HCT116 (cell line): ENCODE measurements at regions not wholly inside any gene's neighbourhood (a gene's known extent, or its start where the extent isn't known, plus 50 kb on each side); places are given as distances from the start of the nearest gene placed in this dataset.

ENCODE experiments used
- ATAC-seq: fragments of 200-7000 bp; cut with Tn5 transposase; 2 replicates; pipeline ENCODE4 v1.9.1; 2020; ENCODE audit warnings: mild to moderate bottlenecking, moderate library complexity
- BruUV-seq: library from RNA; stranded (reverse); fragments of 400-500 nt; replicated peaks from 2 replicates; lab custom pipeline; 2021; lab: Mats Ljungman, UMichigan
- CTCF ChIA-PET: fragments of 300-600 bp; sonication (Branson Sonifier 250); formaldehyde crosslinking; loops from one replicate; lab custom pipeline; 2021; ENCODE audit warnings: antibody characterized with exemption; lab: Charles Lee
- POLR2A ChIA-PET: fragments of 300-600, 350-600 bp; sonication (Branson Sonifier 250); formaldehyde crosslinking; loops from one replicate; lab custom pipeline; 2021; ENCODE audit warnings: antibody characterized with exemption; lab: Charles Lee
- RAD21 ChIA-PET, 2 experiments: fragments of 300-600 bp; sonication (Branson Sonifier 250); formaldehyde crosslinking; loops; one replicate each; lab custom pipeline; 2023; ENCODE audit warnings: low total read pairs in 2 of 2; ENCODE audit not compliant: uncharacterized antibody in 2 of 2, unreplicated experiment in 2 of 2, low non-redundant PET in 1 of 2; lab: Charles Lee
- DNase-seq: peaks from one replicate; pipeline ENCODE4 v3.0.0-alpha.2; 2010; ENCODE audit warnings: low read depth, low spot score
- H2AFZ ChIP-seq: fragments of 200-600 bp; shearing (Covaris generic), sonication (generic); 2 replicates; pipeline ENCODE4 v1.6.1; 2017; ENCODE audit warnings: low read depth, mixed run types, mixed read lengths, antibody characterized with exemption, low read length; ENCODE audit not compliant: poor library complexity, severe bottlenecking
- H3K27ac ChIP-seq: 2 replicates; pipeline ENCODE4 v1.5.1; 2012; ENCODE audit warnings: low read depth, low read length
- H3K27me3 ChIP-seq: fragments of 200-600 bp; sonication (generic); 2 replicates; pipeline ENCODE4 v1.6.1; 2016; ENCODE audit warnings: mixed run types, low read length, mixed read lengths; ENCODE audit not compliant: insufficient read depth
- H3K36me3 ChIP-seq, 2 experiments: fragments of 200-500 bp in 1 of 2; fragments of 200-600 bp in 1 of 2; sonication (Bioruptor generic) in 1 of 2; sonication (generic) in 1 of 2; 2 replicates each; pipeline versions ENCODE4 v1.5.1 to v1.6.1; 2014 to 2016; ENCODE audit warnings: low read length in 2 of 2, inconsistent platforms in 1 of 2, mixed read lengths in 1 of 2, mixed run types in 1 of 2; ENCODE audit not compliant: insufficient read depth in 2 of 2, control insufficient read depth in 1 of 2
- H3K4me1 ChIP-seq, 2 experiments: fragments of 200-600 bp in 1 of 2; sonication (generic) in 1 of 2; 2 replicates each; pipeline versions ENCODE4 v1.5.1 to v1.6.1; 2012 to 2017; ENCODE audit warnings: low read length in 2 of 2, inconsistent platforms in 1 of 2, mild to moderate bottlenecking in 1 of 2, mixed read lengths in 1 of 2, mixed run types in 1 of 2, moderate library complexity in 1 of 2; ENCODE audit not compliant: insufficient read depth in 2 of 2, control insufficient read depth in 1 of 2
- H3K4me2 ChIP-seq: fragments of 200-600 bp; sonication (generic); 2 replicates; pipeline ENCODE4 v1.6.1; 2017; ENCODE audit warnings: mixed run types, low read length, mixed read lengths
- H3K4me3 ChIP-seq, 2 experiments: fragments of 200-600 bp in 1 of 2; sonication (generic) in 1 of 2; replicated peaks in 1 of 2; 2 replicates each; pipeline ENCODE4 v1.5.1; 2011 to 2016; ENCODE audit warnings: low read length in 2 of 2, control low read depth in 1 of 2, low read depth in 1 of 2, mild to moderate bottlenecking in 1 of 2, mixed read lengths in 1 of 2, mixed run types in 1 of 2
- H3K79me2 ChIP-seq: fragments of 200-600 bp; sonication (generic); 2 replicates; pipeline ENCODE4 v1.6.1; 2017; ENCODE audit warnings: mild to moderate bottlenecking, mixed run types, low read length, moderate library complexity, mixed read lengths; ENCODE audit not compliant: insufficient read depth
- H3K9ac ChIP-seq: fragments of 200-600 bp; sonication (generic); 2 replicates; pipeline ENCODE4 v1.6.1; 2016; ENCODE audit warnings: low read length, mixed read lengths
- H3K9me2 ChIP-seq: fragments of 200-600 bp; sonication (generic), shearing (Covaris generic); 2 replicates; pipeline ENCODE4 v1.6.1; 2017; ENCODE audit warnings: mixed run types, mild to moderate bottlenecking, moderate library complexity; ENCODE audit not compliant: insufficient read depth
- H3K9me3 ChIP-seq, 2 experiments: fragments of 200-500 bp in 1 of 2; fragments of 200-600 bp in 1 of 2; sonication (Bioruptor generic) in 1 of 2; sonication (generic) in 1 of 2; 2 replicates each; pipeline ENCODE4 v1.6.1; 2014 to 2017; ENCODE audit warnings: low read length in 2 of 2, mixed read lengths in 2 of 2, inconsistent platforms in 1 of 2, low read depth in 1 of 2, mild to moderate bottlenecking in 1 of 2, mixed run types in 1 of 2, moderate library complexity in 1 of 2; ENCODE audit not compliant: control insufficient read depth in 1 of 2, insufficient read depth in 1 of 2
- H4K20me1 ChIP-seq: fragments of 200-600 bp; sonication (generic), shearing (Covaris generic); 2 replicates; pipeline ENCODE4 v1.6.1; 2017; ENCODE audit warnings: mixed run types, mild to moderate bottlenecking, moderate library complexity; ENCODE audit not compliant: insufficient read depth
- ATF3 ChIP-seq: IDR thresholded peaks from 2 replicates; pipeline ENCODE4 v1.6.1; 2012
- CBX3 ChIP-seq: IDR thresholded peaks from 2 replicates; pipeline ENCODE4 v1.6.1; 2012; ENCODE audit warnings: low read depth
- CEBPB ChIP-seq: IDR thresholded peaks from 2 replicates; pipeline ENCODE4 v1.6.1; 2012; ENCODE audit warnings: low read depth
- CTCF ChIP-seq, 3 experiments: fragments of 200-600 bp in 1 of 3; sonication (generic) in 1 of 3; IDR thresholded peaks in 2 of 3; conservative IDR thresholded peaks in 1 of 3; 2 replicates each; pipeline ENCODE4 v1.5.1; 2012 to 2017; ENCODE audit warnings: low read depth in 2 of 3, low read length in 2 of 3, antibody characterized with exemption in 1 of 3, borderline replicate concordance in 1 of 3, control low read depth in 1 of 3, mild to moderate bottlenecking in 1 of 3, mixed read lengths in 1 of 3, mixed run types in 1 of 3, moderate library complexity in 1 of 3; ENCODE audit not compliant: insufficient read depth in 1 of 3
- EGR1 ChIP-seq: IDR thresholded peaks from 2 replicates; pipeline ENCODE4 v1.6.1; 2012; ENCODE audit warnings: low read depth
- ELF1 ChIP-seq: IDR thresholded peaks from 2 replicates; pipeline ENCODE4 v1.6.1; 2012; ENCODE audit warnings: low read depth, borderline replicate concordance
- FOSL1 ChIP-seq: IDR thresholded peaks from 2 replicates; pipeline ENCODE4 v1.6.1; 2012; ENCODE audit warnings: low read depth
- JUND ChIP-seq: IDR thresholded peaks from 2 replicates; pipeline ENCODE4 v1.6.1; 2012
- MAX ChIP-seq: IDR thresholded peaks from 2 replicates; pipeline ENCODE4 v1.6.1; 2012
- POLR2A ChIP-seq: IDR thresholded peaks from 2 replicates; pipeline ENCODE4 v1.7.0; 2011; ENCODE audit warnings: borderline replicate concordance; ENCODE audit not compliant: insufficient read depth, insufficient read length; ENCODE audit errors: extremely low read depth
- POLR2AphosphoS5 ChIP-seq: IDR thresholded peaks from 2 replicates; pipeline ENCODE4 v1.6.1; 2011; ENCODE audit warnings: mild to moderate bottlenecking, low read depth, low read length, moderate library complexity
- RAD21 ChIP-seq: IDR thresholded peaks from 2 replicates; pipeline ENCODE4 v1.6.1; 2012; ENCODE audit warnings: low read depth, mild to moderate bottlenecking
- SIN3A ChIP-seq: IDR thresholded peaks from 2 replicates; pipeline ENCODE4 v1.6.1; 2012; ENCODE audit warnings: low read depth
- SP1 ChIP-seq: IDR thresholded peaks from 2 replicates; pipeline ENCODE4 v1.6.1; 2012; ENCODE audit warnings: low read depth
- YY1 ChIP-seq: IDR thresholded peaks from 2 replicates; pipeline ENCODE4 v1.6.1; 2011; ENCODE audit warnings: low read length, low read depth, moderate library complexity, mild to moderate bottlenecking; ENCODE audit not compliant: insufficient replicate concordance; ENCODE audit errors: extremely low read depth
- ZBTB33 ChIP-seq: IDR thresholded peaks from 2 replicates; pipeline ENCODE4 v1.6.1; 2011; ENCODE audit warnings: mild to moderate bottlenecking, low read length, moderate library complexity; ENCODE audit not compliant: insufficient replicate concordance; ENCODE audit errors: extremely low read depth
- ZFX ChIP-seq: fragments of 450-650 bp; IDR thresholded peaks from 2 replicates; pipeline ENCODE4 v1.6.1; 2017
- ZNF274 ChIP-seq: fragments of 200-500 bp; sonication (Bioruptor generic); IDR thresholded peaks from 2 replicates; pipeline ENCODE4 v1.6.1; 2014; ENCODE audit warnings: mild to moderate bottlenecking, low read depth, low read length, inconsistent platforms
- intact Hi-C: fragments of 100-400 bp; cut with micrococcal nuclease; formaldehyde crosslinking; loops from 2 replicates; pipeline ENCODE4 v1.10.0; 2022

- no peak for ATAC-seq
These were observed 87.3 kb upstream of the DHRSX start for GRCh38 chrX:2588049-2588448.

More at GRCh38 chrX:2588049-2588448, 87.3 kb upstream of the DHRSX start:
- no peaks in the 10 kb centered on the region for H3K27me3 ChIP-seq
- no peaks in the 10 kb centered on the region for H3K9me3 ChIP-seq
- ChIA-PET RAD21 (no interaction called here), POLR2A (no interaction called here), CTCF (no interaction called here)
- H3K9ac ChIP-seq: no peak overlapping the region
- BruUV-seq: no TSS peak
- no peak overlapping the region for H2AFZ ChIP-seq
- no peak overlapping the region for H3K27ac ChIP-seq
- H3K4me3 ChIP-seq: no peak overlapping the region
- H4K20me1 ChIP-seq: no peaks in the 10 kb centered on the region
- no peak overlapping the region for H3K4me2 ChIP-seq
- no peaks in the 10 kb centered on the region for H3K9me2 ChIP-seq
- H3K79me2 ChIP-seq: no peaks in the 10 kb centered on the region
- H3K36me3 ChIP-seq: no peaks in the 10 kb centered on the region
- DNase-seq: no peak
- peaks cover 8 to 27% of the 10 kb centered on the region in 2 experiments; a peak in 3 of 4 replicates for H3K4me1 ChIP-seq
- TF ChIP-seq FOSL1 (no peak), JUND (no peak), CBX3 (no peak), SIN3A (no peak), POLR2A (no peak), ZNF274 (no peak), SP1 (no peak), RAD21 (no peak), EGR1 (no peak), CTCF (IDR thresholded peaks at IDR 0.05 in 2 of 3, conservative IDR thresholded peaks at IDR 0.05 in 1 of 3; ENCODE audit: borderline replicate concordance in 1 of 3, insufficient read depth in 1 of 3, low read depth in 2 of 3, low read length in 2 of 3) (no peak), ZBTB33 (no peak), ATF3 (no peak), ZFX (no peak), ELF1 (no peak), POLR2AphosphoS5 (no peak), MAX (no peak), CEBPB (no peak), YY1 (no peak)
- intact Hi-C loops: no loop called here
